ENCODE measurements at regions not wholly inside any gene's neighbourhood (a gene's known extent, or its start where the extent isn't known, plus 50 kb on each side); places are given as distances from the start of the nearest gene placed in this dataset.

- Histone ChIP-seq H3K9ac (ENCODE audit: low read length) (no peak overlapping the region), H3K4me1 (ENCODE audit: control insufficient read depth in 1 of 2, insufficient read depth in 2 of 2, low read length in 2 of 2) (no peaks in the 10 kb centered on the region), H3K9me3 (ENCODE audit: control insufficient read depth in 1 of 2, insufficient read depth in 1 of 2, low read depth in 1 of 2, low read length in 2 of 2) (no peaks in the 10 kb centered on the region), H3K27me3 (ENCODE audit: insufficient read depth, low read length) (0 out of 2 replicates have a peak, but pooled peaks cover 2% of the 10 kb centered on the region), H2AFZ (ENCODE audit: low read depth, low read length, poor library complexity, severe bottlenecking) (no peak overlapping the region), H3K4me3 (replicated peaks in 1 of 2; ENCODE audit: low read depth in 1 of 2, low read length in 2 of 2) (no peak overlapping the region), H3K27ac (ENCODE audit: low read depth, low read length) (no peak overlapping the region), H3K4me2 (ENCODE audit: low read length) (no peak overlapping the region), H3K79me2 (ENCODE audit: insufficient read depth, low read length) (no peaks in the 10 kb centered on the region), H3K9me2 (ENCODE audit: insufficient read depth) (no peaks in the 10 kb centered on the region; the same call in 1 of the 2 replicates), H4K20me1 (ENCODE audit: insufficient read depth) (no peaks in the 10 kb centered on the region), H3K36me3 (ENCODE audit: control insufficient read depth in 1 of 2, insufficient read depth in 2 of 2, low read length in 2 of 2) (no peaks in the 10 kb centered on the region)
- no peak for TF ChIP-seq POLR2AphosphoS5 (IDR thresholded peaks at IDR 0.05; ENCODE audit: low read depth, low read length)
- no TSS peak for BruUV-seq (replicated peaks)
- no peak for DNase-seq (ENCODE audit: low read depth, low spot score)
- POLR2A ChIA-PET: no interaction called here
- ATAC-seq: no peak
- RAD21 ChIA-PET (ENCODE audit: low non-redundant PET in 1 of 2, low total read pairs in 2 of 2, uncharacterized antibody in 2 of 2, unreplicated experiment in 2 of 2): no interaction called here
- intact Hi-C loops (cut with micrococcal nuclease): no loop called here
- CTCF ChIA-PET: no interaction called here
Measured at GRCh38 chr1:178599745-178600144, 86.8 kb downstream of the TEX35 start.

DNA sequence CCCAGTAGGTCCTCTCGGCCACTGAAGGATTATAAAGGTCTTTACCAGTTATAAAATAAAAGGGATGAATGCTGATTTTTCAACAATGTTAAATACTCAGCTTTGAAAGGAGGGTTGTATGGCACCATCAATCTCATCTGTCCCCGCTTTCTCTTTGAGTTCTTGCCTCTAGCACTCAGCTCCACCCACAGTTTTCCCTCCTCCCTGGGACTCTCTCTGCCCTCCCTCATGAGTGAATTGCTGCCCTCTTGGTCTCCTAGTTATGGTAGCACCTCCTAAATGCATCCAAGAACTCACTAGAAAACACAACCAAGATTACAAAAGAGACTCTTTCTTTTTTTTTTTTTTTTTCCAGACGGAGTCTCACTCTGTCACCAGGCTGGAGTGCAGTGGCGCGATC, 91.0 kb downstream of the TEX35 start:
- Histone ChIP-seq H3K4me1 (ENCODE audit: control insufficient read depth in 1 of 2, insufficient read depth in 2 of 2, low read length in 2 of 2) (peaks cover 0 to 16% of the 10 kb centered on the region in 2 experiments; a peak in 1 of 4 replicates), H2AFZ (ENCODE audit: low read depth, low read length, poor library complexity, severe bottlenecking) (no peak overlapping the region), H3K9me3 (ENCODE audit: control insufficient read depth in 1 of 2, insufficient read depth in 1 of 2, low read depth in 1 of 2, low read length in 2 of 2) (no peaks in the 10 kb centered on the region), H3K27ac (ENCODE audit: low read depth, low read length) (no peak overlapping the region), H3K9me2 (ENCODE audit: insufficient read depth) (no peaks in the 10 kb centered on the region; the same call in 1 of the 2 replicates), H3K27me3 (ENCODE audit: insufficient read depth, low read length) (0 out of 2 replicates have a peak, but pooled peaks cover 2% of the 10 kb centered on the region), H3K4me2 (ENCODE audit: low read length) (no peak overlapping the region), H3K9ac (ENCODE audit: low read length) (no peak overlapping the region), H3K4me3 (replicated peaks in 1 of 2; ENCODE audit: low read depth in 1 of 2, low read length in 2 of 2) (no peak overlapping the region), H3K36me3 (ENCODE audit: control insufficient read depth in 1 of 2, insufficient read depth in 2 of 2, low read length in 2 of 2) (no peaks in the 10 kb centered on the region), H3K79me2 (ENCODE audit: insufficient read depth, low read length) (no peaks in the 10 kb centered on the region), H4K20me1 (ENCODE audit: insufficient read depth) (no peaks in the 10 kb centered on the region)
- intact Hi-C loops (cut with micrococcal nuclease): no loop called here
- DNase-seq (ENCODE audit: low read depth, low spot score): no peak
- CTCF ChIA-PET: no interaction called here
- RAD21 ChIA-PET (ENCODE audit: low non-redundant PET in 1 of 2, low total read pairs in 2 of 2, uncharacterized antibody in 2 of 2, unreplicated experiment in 2 of 2): no interaction called here
- no TSS peak for BruUV-seq (replicated peaks)
- ATAC-seq: no peak
- POLR2A ChIA-PET: no interaction called here
- no peak for TF ChIP-seq ELF1 (IDR thresholded peaks at IDR 0.05; ENCODE audit: borderline replicate concordance, low read depth)
- TF ChIP-seq SP1 (IDR thresholded peaks at IDR 0.05; ENCODE audit: low read depth): no peak
- no peak for TF ChIP-seq SRF (IDR thresholded peaks at IDR 0.05; ENCODE audit: low read depth)
- TF ChIP-seq REST (IDR thresholded peaks at IDR 0.05; ENCODE audit: low read depth): no peak
- TF ChIP-seq POLR2AphosphoS5 (IDR thresholded peaks at IDR 0.05; ENCODE audit: low read depth, low read length): no peak
- TF ChIP-seq, protein P1, sequence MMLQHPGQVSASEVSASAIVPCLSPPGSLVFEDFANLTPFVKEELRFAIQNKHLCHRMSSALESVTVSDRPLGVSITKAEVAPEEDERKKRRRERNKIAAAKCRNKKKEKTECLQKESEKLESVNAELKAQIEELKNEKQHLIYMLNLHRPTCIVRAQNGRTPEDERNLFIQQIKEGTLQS (IDR thresholded peaks at IDR 0.05): no peak
- no peak for TF ChIP-seq ZFX (IDR thresholded peaks at IDR 0.05)
- TF ChIP-seq CTCF (IDR thresholded peaks at IDR 0.05 in 2 of 3, conservative IDR thresholded peaks at IDR 0.05 in 1 of 3; ENCODE audit: borderline replicate concordance in 1 of 3, insufficient read depth in 1 of 3, low read depth in 2 of 3, low read length in 2 of 3): no peak
- no peak for TF ChIP-seq SIN3A (IDR thresholded peaks at IDR 0.05; ENCODE audit: low read depth)
- no peak for TF ChIP-seq CEBPB (IDR thresholded peaks at IDR 0.05; ENCODE audit: low read depth)
- TF ChIP-seq RAD21 (IDR thresholded peaks at IDR 0.05; ENCODE audit: low read depth): no peak
- no peak for TF ChIP-seq JUND (IDR thresholded peaks at IDR 0.05)
- TF ChIP-seq EGR1 (IDR thresholded peaks at IDR 0.05; ENCODE audit: low read depth): no peak
- TF ChIP-seq POLR2A (IDR thresholded peaks at IDR 0.05; ENCODE audit: borderline replicate concordance, extremely low read depth, insufficient read depth, insufficient read length): no peak
- TF ChIP-seq YY1 (IDR thresholded peaks at IDR 0.05; ENCODE audit: extremely low read depth, insufficient replicate concordance, low read depth, low read length): no peak
- no peak for TF ChIP-seq FOSL1 (IDR thresholded peaks at IDR 0.05; ENCODE audit: low read depth)
- TF ChIP-seq ZNF274 (IDR thresholded peaks at IDR 0.05; ENCODE audit: low read depth, low read length): no peak
- TF ChIP-seq TCF7L2 (IDR thresholded peaks at IDR 0.05; ENCODE audit: borderline replicate concordance, extremely low read depth, insufficient read depth, insufficient read length): no peak
